Dedifferentiated amniotic fluid mesenchymal stem cell (primary cell): ENCODE measurements at regions not wholly inside any gene's neighbourhood (a gene's known extent, or its start where the extent isn't known, plus 50 kb on each side); places are given as distances from the start of the nearest gene placed in this dataset.
"Not testable (repeated sequence)": the region's sequence is repeated elsewhere in the genome, so short reads cannot be mapped to it uniquely, and the experiment has no call there.

Source experiments
- DNase-seq: peaks from one replicate; pipeline ENCODE4 v3.0.0-alpha.2; 2016; ENCODE audit errors: extremely low spot score

GRCh38 chr3:181920409-181920808 lies 208.7 kb downstream of the SOX2 start:
- DNase-seq: no peak

DNA sequence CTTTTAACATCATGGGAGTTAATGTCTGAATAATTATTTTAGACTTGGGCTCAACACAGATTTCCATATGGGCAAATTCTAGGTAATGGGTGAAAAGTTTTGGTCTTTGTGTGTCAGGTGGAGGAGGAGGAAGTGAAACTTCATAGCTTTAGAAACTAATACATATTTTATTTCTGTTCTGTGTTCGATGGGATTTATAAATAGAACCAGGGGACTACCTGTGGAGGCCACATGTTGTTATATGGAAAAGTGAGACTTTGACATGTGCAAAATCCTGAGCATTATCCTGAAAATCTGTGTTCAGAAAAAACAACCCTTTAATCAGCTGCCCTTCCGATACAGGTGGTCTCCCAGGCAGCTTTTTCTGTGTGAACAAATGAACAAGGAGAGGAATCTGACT lies 209.5 kb downstream of the SOX2 start:
- DNase-seq: no peak

GRCh38 chr3:181925841-181926240 lies 214.1 kb downstream of the SOX2 start:
- DNase-seq: not testable (repeated sequence)

- no peak for DNase-seq
These were observed 217.8 kb downstream of the SOX2 start for GRCh38 chr3:181929501-181929900.

GRCh38 chr3:181930105-181930504 lies 218.4 kb downstream of the SOX2 start:
- no peak for DNase-seq

DNA sequence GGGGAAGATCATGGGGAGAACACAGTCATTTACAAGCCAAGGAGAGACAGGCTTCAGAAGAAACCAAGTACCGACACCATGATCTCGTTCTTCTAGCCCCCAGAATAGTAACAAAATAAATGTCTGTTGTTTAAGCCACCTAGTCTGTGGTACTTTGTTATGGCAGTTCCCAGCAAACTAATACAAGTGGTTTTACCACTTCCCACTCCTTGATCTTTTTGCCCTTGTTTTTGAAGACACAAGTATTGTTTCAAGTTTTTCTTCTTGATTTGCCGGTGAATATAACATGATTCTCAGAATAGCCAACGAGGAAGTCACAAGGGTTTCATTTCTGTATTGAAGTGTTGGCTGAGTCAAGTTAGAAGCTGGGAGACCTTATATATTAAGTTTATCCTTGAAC lies 220.3 kb downstream of the SOX2 start:
- no peak for DNase-seq

GRCh38 chr3:181933052-181933618 lies 221.4 kb downstream of the SOX2 start:
- DNase-seq: no peak

DNA sequence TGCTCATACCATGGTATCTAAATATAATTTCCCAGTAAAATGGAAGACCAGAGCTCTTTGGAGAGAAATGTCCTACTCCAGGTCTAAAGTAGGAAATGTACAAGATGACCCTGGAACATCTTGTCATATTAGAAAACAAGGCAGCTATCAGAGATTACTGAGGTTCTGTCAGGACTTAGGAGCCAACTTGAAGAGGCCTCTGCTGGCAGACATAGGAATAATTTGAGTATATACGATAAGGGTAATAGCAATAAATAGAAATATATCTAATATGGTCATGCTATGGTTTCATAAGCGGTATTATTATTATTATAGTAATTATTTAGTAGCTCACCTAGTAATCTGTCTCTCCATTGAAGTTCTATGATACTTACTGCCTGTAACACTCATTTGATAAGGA lies 224.2 kb downstream of the SOX2 start:
- no peak for DNase-seq

DNA sequence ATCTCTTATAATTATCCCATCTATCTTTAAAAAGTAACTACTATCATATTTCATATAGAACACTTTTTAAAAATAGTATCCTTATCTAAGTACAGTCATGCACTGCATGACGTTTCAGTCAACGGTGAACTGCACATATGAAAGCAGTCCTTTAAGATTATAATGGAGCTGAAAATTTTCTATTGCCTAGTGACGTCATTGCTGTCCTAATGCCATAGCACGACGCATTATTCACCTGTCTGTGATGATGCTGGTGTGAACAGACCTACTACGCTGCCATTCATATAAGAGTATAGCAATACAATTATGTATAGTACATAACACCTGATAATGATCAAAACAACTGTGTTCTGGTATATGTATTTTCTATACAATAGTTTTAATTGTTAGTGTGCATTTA lies 225.0 kb downstream of the SOX2 start:
- no peak for DNase-seq

- not testable (repeated sequence) for DNase-seq
These were observed 226.9 kb downstream of the SOX2 start for GRCh38 chr3:181938580-181938979.

GRCh38 chr3:181940703-181941102 lies 229.0 kb downstream of the SOX2 start:
- DNase-seq: no peak

DNA sequence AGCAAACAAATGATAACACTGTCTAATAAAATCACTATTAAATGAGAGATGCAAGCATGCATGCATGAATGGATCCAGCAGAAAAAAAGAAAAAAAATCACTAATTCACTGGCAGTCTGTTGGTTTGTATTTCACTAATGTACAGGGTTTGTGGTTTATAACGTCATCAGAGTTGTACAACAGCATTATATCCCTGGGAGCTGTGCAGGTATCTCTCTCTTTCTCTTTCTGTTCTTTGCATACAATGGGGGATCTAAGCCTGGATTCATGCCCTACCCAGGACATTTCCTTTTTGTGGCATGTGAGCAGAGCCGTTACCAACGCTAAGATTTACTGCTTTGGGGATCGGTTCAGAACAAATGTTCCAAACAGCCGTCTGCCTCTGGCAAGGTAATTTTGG lies 229.5 kb downstream of the SOX2 start:
- no peak for DNase-seq

DNA sequence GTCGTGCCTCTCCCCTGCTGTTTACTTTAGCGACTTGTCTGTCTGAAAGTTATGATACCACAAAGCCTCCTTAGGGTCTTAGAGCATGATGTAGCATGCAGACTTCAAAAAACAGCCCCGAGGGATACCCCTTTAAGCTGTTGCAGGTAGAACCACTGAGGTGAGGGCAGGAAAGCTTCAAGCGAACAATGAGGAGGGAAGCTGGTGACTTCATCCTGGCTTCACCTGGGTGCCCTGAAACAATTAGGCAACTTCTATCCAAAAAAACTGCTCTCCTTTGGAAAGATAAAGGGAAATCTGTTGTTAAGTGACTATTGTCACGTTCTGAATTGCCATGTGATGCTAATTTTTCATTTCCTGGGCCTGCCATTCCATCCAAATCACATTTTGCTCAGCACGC lies 231.6 kb downstream of the SOX2 start:
- no peak for DNase-seq

DNA sequence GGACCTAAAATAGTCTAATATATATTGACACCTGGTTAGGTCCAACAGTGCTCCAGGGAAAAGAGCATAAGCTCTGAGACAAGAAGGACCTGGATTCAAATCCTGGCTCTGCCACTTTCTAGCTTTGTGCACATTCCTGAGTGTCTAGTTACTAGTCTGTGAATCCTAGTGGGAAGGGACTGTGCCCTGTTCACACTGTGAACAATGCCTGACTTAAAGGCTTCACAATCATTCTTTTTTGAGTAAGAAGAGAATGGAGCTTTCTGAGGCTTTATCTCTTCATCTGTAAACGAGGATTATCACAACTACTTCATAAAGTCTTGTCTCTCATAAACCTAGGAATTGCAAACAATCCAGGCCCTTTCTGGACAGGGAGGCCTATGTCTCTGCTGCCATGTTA lies 235.9 kb downstream of the SOX2 start:
- DNase-seq: no peak

GRCh38 chr3:181948286-181948685 lies 236.6 kb downstream of the SOX2 start:
- no peak for DNase-seq

DNA sequence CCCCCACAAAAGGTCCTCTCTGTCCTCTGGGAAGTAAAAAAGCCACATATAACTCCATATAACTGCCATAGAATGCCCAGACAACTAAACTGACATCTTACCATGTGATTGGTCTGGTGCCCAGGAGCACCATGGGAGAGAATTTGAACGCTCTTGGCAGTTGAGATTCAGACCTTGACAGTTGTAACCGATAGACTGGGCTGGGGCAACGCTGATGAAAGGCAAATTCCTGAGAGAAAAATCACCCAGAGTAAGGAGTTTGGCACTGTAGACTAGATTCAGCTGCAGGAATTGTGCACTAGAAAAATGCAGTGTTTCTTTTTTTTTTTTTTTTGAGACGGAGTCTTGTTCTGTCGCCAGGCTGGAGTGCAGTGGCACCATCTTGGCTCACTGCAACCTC lies 240.5 kb downstream of the SOX2 start:
- DNase-seq: no peak

- DNase-seq: no peak
These were observed 241.2 kb downstream of the SOX2 start for GRCh38 chr3:181952929-181953328.

- no peak for DNase-seq
These were observed 243.8 kb downstream of the SOX2 start for GRCh38 chr3:181955566-181955965.

DNA sequence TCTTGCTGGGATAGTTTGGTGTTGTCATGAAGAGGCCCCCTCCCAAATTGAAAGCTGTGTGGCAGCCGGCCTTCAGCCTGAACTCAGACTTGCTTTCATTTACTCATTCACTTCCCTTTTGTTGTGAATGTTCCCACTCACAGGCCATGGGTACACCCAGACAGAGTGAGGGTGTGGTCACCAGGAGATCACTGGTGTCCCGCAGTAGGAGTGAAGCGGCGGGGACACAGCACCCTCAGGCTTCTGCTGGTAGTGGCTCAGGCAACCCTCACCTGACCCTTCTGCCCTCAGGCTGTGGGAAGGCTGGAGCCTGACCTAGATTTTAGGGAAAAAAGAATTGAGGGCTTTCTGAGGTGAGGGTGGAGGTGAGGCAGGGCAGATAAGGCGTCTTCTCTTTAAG lies 244.4 kb downstream of the SOX2 start:
- DNase-seq: no peak

GRCh38 chr3:181966393-181966792 lies 254.7 kb downstream of the SOX2 start:
- no peak for DNase-seq

DNA sequence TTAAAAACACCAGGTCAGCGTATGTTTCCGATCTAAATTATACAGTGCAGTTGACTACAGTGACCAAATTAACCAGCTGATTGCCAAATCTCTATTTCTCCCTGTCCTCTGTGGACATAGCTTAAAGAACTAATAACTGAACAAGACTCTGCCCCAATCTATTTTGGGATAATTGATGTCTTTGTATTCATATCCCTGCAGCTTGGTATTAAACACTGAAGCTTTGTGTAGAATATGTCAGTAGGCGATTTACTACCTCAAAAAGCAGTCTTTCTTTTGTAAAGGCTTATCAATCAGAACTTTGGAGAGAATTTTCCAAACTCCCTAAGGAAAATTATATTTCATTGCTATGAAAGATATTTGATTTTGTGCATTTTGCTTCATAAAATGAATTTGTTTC lies 258.2 kb downstream of the SOX2 start:
- DNase-seq: no peak

- no peak for DNase-seq
These were observed 259.7 kb downstream of the SOX2 start for GRCh38 chr3:181971424-181971823.

- DNase-seq: no peak
These were observed 262.5 kb downstream of the SOX2 start for GRCh38 chr3:181974198-181974597.

DNA sequence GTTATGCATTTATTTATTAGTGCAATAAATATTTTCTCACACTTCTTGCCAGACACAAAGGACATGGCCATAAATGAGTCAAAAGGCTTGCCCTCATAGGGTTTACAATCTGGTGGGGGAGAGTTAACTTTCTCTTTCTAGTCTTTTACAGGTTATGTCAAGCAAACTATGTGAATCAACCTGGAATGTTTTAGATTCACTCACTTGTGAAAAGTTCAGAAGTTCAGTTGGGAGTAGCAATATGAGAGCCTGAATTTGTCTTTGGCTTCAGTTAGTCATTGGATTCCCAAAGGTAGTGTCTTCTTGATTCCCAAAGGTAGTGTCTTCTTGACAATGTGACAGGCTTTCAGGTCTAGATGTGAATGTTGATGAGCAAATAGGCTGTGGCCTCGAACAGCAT lies 264.8 kb downstream of the SOX2 start:
- no peak for DNase-seq

DNA sequence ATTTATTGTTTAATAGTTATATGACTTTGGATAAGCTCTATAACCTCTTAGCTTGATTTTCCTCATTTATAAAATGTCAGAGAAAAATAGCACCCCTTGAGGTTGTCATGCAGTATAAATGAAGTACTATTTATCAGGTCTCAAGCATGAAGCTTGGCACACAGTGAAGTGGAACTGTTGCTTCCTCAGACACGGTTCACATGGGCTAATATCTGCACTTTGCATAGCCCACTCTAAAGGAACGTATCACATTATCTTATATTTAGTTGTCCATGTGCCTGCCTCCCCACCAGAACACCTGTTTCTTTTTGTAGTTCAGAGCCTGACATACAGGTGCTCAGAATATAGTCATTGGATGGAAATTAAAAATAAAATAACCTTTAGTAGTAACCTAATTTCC lies 273.7 kb downstream of the SOX2 start:
- DNase-seq: no peak
